Sigmoid colon (tissue), 6 donors: ENCODE measurements at regions not wholly inside any gene's neighbourhood (a gene's known extent, or its start where the extent isn't known, plus 50 kb on each side); places are given as distances from the start of the nearest gene placed in this dataset.

Source experiments
- DNase-seq: peaks from one replicate; pipeline ENCODE4 v3.0.0-alpha.2; 2019
- H3K27ac ChIP-seq, 4 donors: fragments of 200-600 bp; sonication (generic); one replicate each; pipeline ENCODE4 v1.5.1; 2016 to 2019; ENCODE audit warnings: mild to moderate bottlenecking in 1 of 4
- H3K27me3 ChIP-seq, 3 donors: fragments of 200-600 bp; sonication (generic); one replicate each; pipeline ENCODE4 v1.5.1; 2019; ENCODE audit warnings: mild to moderate bottlenecking in 1 of 3
- H3K36me3 ChIP-seq, 4 donors: fragments of 200-600 bp; sonication (generic); one replicate each; pipeline ENCODE4 v1.5.1; 2016 to 2019
- H3K4me1 ChIP-seq, 4 donors: fragments of 200-600 bp; sonication (generic); one replicate each; pipeline ENCODE4 v1.5.1; 2017 to 2019
- H3K4me3 ChIP-seq, 4 donors: fragments of 200-600 bp; sonication (generic); one replicate each; pipeline ENCODE4 v1.5.1; 2017 to 2019; ENCODE audit warnings: mild to moderate bottlenecking in 2 of 4, moderate library complexity in 1 of 4
- H3K9me3 ChIP-seq, 4 donors: fragments of 200-600 bp in 3 of 4; sonication (generic) in 3 of 4; one replicate each; pipeline versions ENCODE4 v1.5.1 to v1.6.1; 2013 to 2019
- EP300 ChIP-seq, 4 donors: sonication (generic); formaldehyde crosslinking; IDR thresholded peaks; one replicate each; pipeline ENCODE4 v1.6.1; 2017; ENCODE audit warnings: antibody characterized with exemption in 4 of 4
- POLR2A ChIP-seq, 2 donors: fragments of 450-650 bp; IDR thresholded peaks; one replicate each; pipeline ENCODE4 v1.6.1; 2016; ENCODE audit warnings: antibody characterized with exemption in 2 of 2, mild to moderate bottlenecking in 2 of 2, moderate library complexity in 2 of 2
- POLR2AphosphoS5 ChIP-seq, 4 donors: sonication (generic); formaldehyde crosslinking; IDR thresholded peaks; one replicate each; pipeline ENCODE4 v1.6.1; 2017; ENCODE audit warnings: antibody characterized with exemption in 4 of 4
- WGBS, 2 donors: extraction: QIAGEN DNeasy Blood & Tissue Kit; methylation state at CpG; one replicate each; pipeline ENCODE4 v1.1.7; 2013; 5-methylcytosine and 5-hydroxymethylcytosine counted together
- intact Hi-C: fragments of 100-400 bp; cut with DNase I; formaldehyde crosslinking; loops from one replicate; pipeline ENCODE4 v1.15.1; 2023
- TF ChIP-seq, protein P1 (sequence below), 4 experiments: fragments of 450-650 bp in 3 of 4; fragments of 200-600 bp in 1 of 4; IDR thresholded peaks; one replicate each; pipeline ENCODE4 v1.5.1; 2016 to 2019; ENCODE audit warnings: antibody characterized with exemption in 4 of 4, mild to moderate bottlenecking in 3 of 4, moderate library complexity in 2 of 4
- donor health status: healthy with polysubstance abuse.
- donor health status: healthy.

DNA sequence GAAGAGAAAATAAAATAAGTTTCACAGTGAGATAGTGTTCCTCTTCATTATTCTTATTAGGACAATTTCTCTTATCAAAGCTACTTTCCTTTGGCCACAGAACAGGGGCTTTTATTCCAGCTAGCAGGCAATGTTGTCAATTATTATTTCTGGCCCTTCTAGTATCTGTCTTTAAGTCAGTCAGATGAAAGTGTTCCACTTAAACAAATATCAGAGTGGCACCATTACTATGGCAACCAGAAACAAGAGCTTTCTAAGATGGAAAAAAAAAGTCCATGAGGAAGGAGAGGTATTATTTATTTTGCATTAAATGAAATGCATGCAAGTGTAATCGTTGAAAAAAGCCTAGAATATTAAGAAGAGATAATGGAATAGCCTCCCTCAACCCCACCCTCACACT, 426.4 kb downstream of the TUSC7 start:
- TF ChIP-seq EP300 (IDR thresholded peaks at IDR 0.05): no peak
- TF ChIP-seq POLR2AphosphoS5 (IDR thresholded peaks at IDR 0.05): no peak
- TF ChIP-seq, protein P1, sequence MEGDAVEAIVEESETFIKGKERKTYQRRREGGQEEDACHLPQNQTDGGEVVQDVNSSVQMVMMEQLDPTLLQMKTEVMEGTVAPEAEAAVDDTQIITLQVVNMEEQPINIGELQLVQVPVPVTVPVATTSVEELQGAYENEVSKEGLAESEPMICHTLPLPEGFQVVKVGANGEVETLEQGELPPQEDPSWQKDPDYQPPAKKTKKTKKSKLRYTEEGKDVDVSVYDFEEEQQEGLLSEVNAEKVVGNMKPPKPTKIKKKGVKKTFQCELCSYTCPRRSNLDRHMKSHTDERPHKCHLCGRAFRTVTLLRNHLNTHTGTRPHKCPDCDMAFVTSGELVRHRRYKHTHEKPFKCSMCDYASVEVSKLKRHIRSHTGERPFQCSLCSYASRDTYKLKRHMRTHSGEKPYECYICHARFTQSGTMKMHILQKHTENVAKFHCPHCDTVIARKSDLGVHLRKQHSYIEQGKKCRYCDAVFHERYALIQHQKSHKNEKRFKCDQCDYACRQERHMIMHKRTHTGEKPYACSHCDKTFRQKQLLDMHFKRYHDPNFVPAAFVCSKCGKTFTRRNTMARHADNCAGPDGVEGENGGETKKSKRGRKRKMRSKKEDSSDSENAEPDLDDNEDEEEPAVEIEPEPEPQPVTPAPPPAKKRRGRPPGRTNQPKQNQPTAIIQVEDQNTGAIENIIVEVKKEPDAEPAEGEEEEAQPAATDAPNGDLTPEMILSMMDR (IDR thresholded peaks at IDR 0.05): no peak
- TF ChIP-seq POLR2A (IDR thresholded peaks at IDR 0.05): no peak
- intact Hi-C loops: no loop called here
- WGBS, 2 donors: 60 to 85% methylated on average over 1 of the region's 1 CpG
- Histone ChIP-seq H3K4me1 (no peaks in the 10 kb centered on the region), H3K27me3 (no peaks in the 10 kb centered on the region), H3K27ac (no peak overlapping the region), H3K4me3 (no peak overlapping the region), H3K36me3 (no peaks in the 10 kb centered on the region), H3K9me3 (no peaks in the 10 kb centered on the region)
- no peak for DNase-seq

DNA sequence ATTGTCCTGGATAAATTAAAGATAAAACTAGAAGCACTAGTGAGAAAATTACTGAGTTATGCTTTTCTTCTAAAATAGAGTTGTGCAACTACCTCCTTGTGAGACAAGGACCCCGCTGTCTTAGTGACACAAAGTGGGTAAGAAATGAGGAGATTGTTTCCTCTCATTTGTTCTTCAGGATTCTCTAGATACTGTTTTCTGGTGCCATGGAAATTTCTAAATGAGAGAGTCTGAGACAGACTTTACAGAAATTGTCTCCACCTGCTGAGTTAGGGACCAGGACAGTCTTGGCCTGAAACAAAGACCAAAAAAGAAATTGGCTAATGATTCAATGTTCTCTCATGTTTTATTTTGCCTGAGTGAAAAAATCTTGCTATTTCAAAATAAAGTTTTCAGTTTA, 427.5 kb downstream of the TUSC7 start:
- DNase-seq: no peak
- Histone ChIP-seq H3K27me3 (no peaks in the 10 kb centered on the region), H3K27ac (no peak overlapping the region), H3K36me3 (no peaks in the 10 kb centered on the region), H3K4me3 (no peak overlapping the region), H3K4me1 (no peaks in the 10 kb centered on the region), H3K9me3 (no peaks in the 10 kb centered on the region)
- 92 to 93% methylated on average over 1 of the region's 1 CpG for WGBS, 2 donors
- TF ChIP-seq EP300 (IDR thresholded peaks at IDR 0.05) (no peak), POLR2A (IDR thresholded peaks at IDR 0.05) (no peak), POLR2AphosphoS5 (IDR thresholded peaks at IDR 0.05) (no peak)
- TF ChIP-seq, protein P1 (IDR thresholded peaks at IDR 0.05): no peak
- intact Hi-C loops: no loop called here

DNA sequence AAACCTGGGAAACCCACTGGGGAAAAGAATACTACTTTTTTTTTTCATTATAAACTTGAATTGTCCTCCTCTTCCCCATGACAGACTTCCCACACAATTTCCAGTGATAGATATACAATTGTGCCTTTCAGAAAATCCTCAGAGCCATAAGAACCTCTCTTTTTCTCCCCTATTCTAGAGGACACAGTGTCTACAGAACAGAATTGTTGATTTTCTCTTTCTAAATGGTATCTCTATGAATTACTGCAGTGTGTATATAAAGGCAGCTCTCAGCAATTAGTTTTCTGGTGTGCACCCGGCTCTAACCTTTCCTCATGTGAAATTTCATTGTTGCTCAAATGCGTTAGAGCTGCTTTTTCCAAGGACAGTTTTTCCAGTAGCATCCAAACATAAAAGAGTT, 430.1 kb downstream of the TUSC7 start:
- no peaks in the 10 kb centered on the region for H3K9me3 ChIP-seq
- H3K27me3 ChIP-seq: no peaks in the 10 kb centered on the region
- intact Hi-C loops: no loop called here
- H3K27ac ChIP-seq: no peak overlapping the region
- no peak for DNase-seq
- no peaks in the 10 kb centered on the region for H3K4me1 ChIP-seq
- no peaks in the 10 kb centered on the region for H3K36me3 ChIP-seq
- TF ChIP-seq EP300 (IDR thresholded peaks at IDR 0.05) (no peak), POLR2AphosphoS5 (IDR thresholded peaks at IDR 0.05) (no peak), POLR2A (IDR thresholded peaks at IDR 0.05) (no peak)
- TF ChIP-seq, protein P1 (IDR thresholded peaks at IDR 0.05): no peak
- 68 to 96% methylated on average over 2 of the region's 2 CpGs for WGBS, 2 donors
- H3K4me3 ChIP-seq: no peak overlapping the region

DNA sequence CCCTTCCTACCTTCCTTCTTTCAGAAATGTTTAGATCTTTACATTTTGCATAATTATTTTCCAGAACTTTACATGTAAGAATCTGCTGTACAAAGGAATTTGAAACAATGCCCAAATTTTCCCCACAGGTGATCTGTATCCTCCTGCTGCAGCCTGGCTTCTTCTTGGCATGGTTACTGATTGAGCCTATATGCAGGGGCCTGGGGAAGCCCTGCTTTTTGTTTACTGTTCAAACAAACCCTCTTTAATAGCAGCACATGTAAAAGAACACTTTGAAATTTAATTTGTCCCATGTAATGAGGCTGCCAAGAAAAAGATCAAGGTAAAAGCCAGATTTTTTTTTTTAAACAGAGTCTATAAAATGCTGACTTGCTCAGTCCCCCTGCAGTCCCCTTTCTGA, 432.2 kb downstream of the TUSC7 start:
- Histone ChIP-seq H3K9me3 (no peaks in the 10 kb centered on the region), H3K27ac (no peak overlapping the region), H3K4me1 (no peaks in the 10 kb centered on the region), H3K27me3 (no peaks in the 10 kb centered on the region), H3K4me3 (no peak overlapping the region), H3K36me3 (no peaks in the 10 kb centered on the region)
- no peak for TF ChIP-seq POLR2A (IDR thresholded peaks at IDR 0.05)
- no peak for TF ChIP-seq EP300 (IDR thresholded peaks at IDR 0.05)
- TF ChIP-seq POLR2AphosphoS5 (IDR thresholded peaks at IDR 0.05): no peak
- TF ChIP-seq, protein P1 (IDR thresholded peaks at IDR 0.05): no peak
- no peak for DNase-seq
- intact Hi-C loops: no loop called here

DNA sequence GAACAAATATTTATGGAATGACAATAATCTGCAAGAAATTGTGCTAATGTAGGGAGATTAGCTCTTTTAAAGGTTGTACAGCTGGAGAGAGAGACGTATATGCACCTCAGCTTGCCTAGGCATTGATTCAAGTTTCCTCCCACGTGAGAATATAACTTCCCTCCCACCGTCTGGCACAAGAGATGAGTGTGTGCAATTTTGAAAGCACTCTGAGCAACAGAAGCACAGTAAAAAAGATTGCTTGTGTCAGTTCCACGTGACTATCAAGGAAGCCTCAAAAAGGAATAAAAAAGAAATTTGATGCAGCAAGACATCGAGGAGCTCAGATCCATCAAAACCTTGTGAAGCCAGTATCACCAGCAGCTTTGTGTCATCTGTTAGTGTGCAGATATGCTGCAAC, 435.3 kb downstream of the TUSC7 start:
- intact Hi-C loops: no loop called here
- no peaks in the 10 kb centered on the region for H3K36me3 ChIP-seq
- no peaks in the 10 kb centered on the region for H3K27me3 ChIP-seq
- DNase-seq: no peak
- 37 to 39% methylated on average over 5 of the region's 5 CpGs for WGBS, 2 donors
- H3K4me1 ChIP-seq: no peaks in the 10 kb centered on the region
- no peaks in the 10 kb centered on the region for H3K9me3 ChIP-seq
- H3K4me3 ChIP-seq: no peak overlapping the region
- no peak for TF ChIP-seq EP300 (IDR thresholded peaks at IDR 0.05)
- TF ChIP-seq, protein P1 (IDR thresholded peaks at IDR 0.05): no peak
- TF ChIP-seq POLR2AphosphoS5 (IDR thresholded peaks at IDR 0.05): no peak
- no peak for TF ChIP-seq POLR2A (IDR thresholded peaks at IDR 0.05)
- no peak overlapping the region for H3K27ac ChIP-seq
